GM12891 (cell line): ENCODE measurements at regions not wholly inside any gene's neighbourhood (a gene's known extent, or its start where the extent isn't known, plus 50 kb on each side); places are given as distances from the start of the nearest gene placed in this dataset.

ENCODE experiments used
- PAX5 ChIP-seq: IDR thresholded peaks from 2 replicates; pipeline ENCODE4 v1.6.1; 2011; ENCODE audit warnings: low read length, moderate library complexity, mild to moderate bottlenecking; ENCODE audit not compliant: insufficient read depth, severe bottlenecking
- POLR2A ChIP-seq: IDR thresholded peaks from 2 replicates; pipeline ENCODE4 v1.6.1; 2011; ENCODE audit warnings: low read depth, low read length, control low read depth
- POLR2AphosphoS5 ChIP-seq: IDR thresholded peaks from 2 replicates; pipeline ENCODE4 v1.6.1; 2011; ENCODE audit warnings: low read depth, low read length, control low read depth
- POU2F2 ChIP-seq: IDR thresholded peaks from 2 replicates; pipeline ENCODE4 v1.6.1; 2011; ENCODE audit warnings: low read depth, mild to moderate bottlenecking, control low read depth, low read length, moderate library complexity
- SPI1 ChIP-seq: IDR thresholded peaks from 2 replicates; pipeline ENCODE4 v1.6.1; 2011; ENCODE audit warnings: low read depth, low read length, control low read depth
- TAF1 ChIP-seq: IDR thresholded peaks from 2 replicates; pipeline ENCODE4 v1.6.1; 2011; ENCODE audit warnings: low read depth, low read length, control low read depth

DNA sequence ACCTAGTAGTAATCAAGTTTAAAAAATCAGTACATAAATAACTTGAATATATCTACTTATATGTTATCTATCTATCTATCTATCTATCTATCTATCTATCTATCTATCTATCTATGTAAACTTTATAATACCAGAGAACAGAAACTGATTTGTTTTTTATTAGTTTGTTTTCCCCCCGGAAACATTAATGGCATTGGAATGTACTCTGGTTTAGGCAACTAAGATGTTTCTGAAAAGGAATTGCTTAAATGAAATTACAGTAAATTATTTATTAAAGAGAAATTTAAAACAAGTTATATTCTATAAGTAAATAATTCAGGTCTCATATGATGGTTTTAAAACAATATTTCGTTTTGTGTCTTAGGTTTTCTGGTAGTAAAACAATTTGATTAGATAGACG, 681.0 kb upstream of the ADAMTS5 start:
- TF ChIP-seq POLR2AphosphoS5, result no peak
- TF ChIP-seq POLR2A, result no peak
- no peak for TF ChIP-seq SPI1
- TF ChIP-seq TAF1, result no peak
- no peak for TF ChIP-seq POU2F2
- no peak for TF ChIP-seq PAX5
